Ammon's horn (tissue), 1 donor: ENCODE measurements at regions not wholly inside any gene's neighbourhood (a gene's known extent, or its start where the extent isn't known, plus 50 kb on each side); places are given as distances from the start of the nearest gene placed in this dataset.
"Not testable (repeated sequence)": the region's sequence is repeated elsewhere in the genome, so short reads cannot be mapped to it uniquely, and the experiment has no call there.

ENCODE experiments used
- DNase-seq: peaks from one replicate; pipeline ENCODE4 v3.0.0-alpha.2; 2016; ENCODE audit warnings: low spot score

- not testable (repeated sequence) for DNase-seq
These were observed 137.7 kb downstream of the CRLF3 start for GRCh38 chr17:30686538-30687479.

- not testable (repeated sequence) for DNase-seq
These were observed 142.2 kb downstream of the CRLF3 start for GRCh38 chr17:30682280-30682679.

DNA sequence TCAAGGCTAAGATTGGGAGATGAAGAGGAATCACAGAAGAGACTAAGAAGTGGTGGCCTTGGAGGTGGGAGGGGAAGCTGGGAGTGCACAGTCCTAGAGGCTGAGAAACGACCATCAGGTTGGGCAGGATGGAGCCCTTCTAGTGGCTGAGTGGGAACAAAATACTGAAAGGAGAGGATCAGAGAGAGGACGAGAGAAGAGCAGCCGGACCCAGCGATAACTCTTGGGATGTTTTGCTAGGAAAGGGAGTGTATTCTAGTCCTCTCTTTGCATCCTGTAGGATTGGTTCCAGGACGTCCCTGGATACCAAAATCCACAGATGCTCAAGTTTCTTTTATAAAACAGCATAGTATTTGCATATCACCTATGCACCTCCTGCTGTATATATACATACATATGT is 143.8 kb downstream of the CRLF3 start:
- DNase-seq = not testable (repeated sequence)

DNA sequence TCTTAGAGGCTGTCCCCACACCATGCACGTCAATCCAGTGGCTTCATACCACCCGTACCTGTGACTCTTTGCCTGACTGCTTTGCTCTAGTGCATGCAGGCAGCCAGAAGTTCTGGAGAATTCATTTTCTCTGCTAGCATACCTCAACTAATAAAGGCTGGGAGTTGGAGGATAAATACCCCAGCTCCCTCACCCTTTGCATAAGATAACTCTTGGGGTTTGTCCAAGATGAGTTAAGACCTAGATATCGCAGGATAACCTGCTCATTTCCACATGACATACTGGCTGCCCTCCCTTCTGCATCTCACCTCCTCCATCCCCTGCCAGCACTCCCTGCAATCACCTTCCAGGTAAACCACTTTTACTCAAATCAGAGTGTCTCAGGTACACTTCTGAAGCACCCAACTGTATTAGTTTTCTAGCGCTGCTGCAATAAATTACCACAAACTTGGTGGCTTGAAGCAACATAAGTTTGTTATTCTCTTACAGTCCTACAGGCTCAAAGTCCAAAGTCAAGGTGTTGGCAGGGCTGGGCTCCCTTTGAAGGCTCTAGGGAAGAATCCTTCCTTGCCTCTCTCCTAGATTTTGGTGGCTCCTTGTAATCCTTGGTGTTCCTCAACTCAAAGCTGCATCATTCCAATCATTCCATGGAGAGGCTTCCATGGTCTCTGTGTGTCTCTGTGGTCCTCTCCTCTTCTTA is 146.8 kb downstream of the CRLF3 start:
- DNase-seq = no peak

- not testable (repeated sequence) for DNase-seq
These were observed 148.6 kb downstream of the CRLF3 start for GRCh38 chr17:30675777-30676492.

- DNase-seq = not testable (repeated sequence)
These were observed 155.3 kb downstream of the CRLF3 start for GRCh38 chr17:30669217-30669649.

GRCh38 chr17:30668360-30669181 is 155.9 kb downstream of the CRLF3 start:
- not testable (repeated sequence) for DNase-seq

GRCh38 chr17:30667657-30668359 is 156.7 kb downstream of the CRLF3 start:
- DNase-seq = peak; percentile 23

DNA sequence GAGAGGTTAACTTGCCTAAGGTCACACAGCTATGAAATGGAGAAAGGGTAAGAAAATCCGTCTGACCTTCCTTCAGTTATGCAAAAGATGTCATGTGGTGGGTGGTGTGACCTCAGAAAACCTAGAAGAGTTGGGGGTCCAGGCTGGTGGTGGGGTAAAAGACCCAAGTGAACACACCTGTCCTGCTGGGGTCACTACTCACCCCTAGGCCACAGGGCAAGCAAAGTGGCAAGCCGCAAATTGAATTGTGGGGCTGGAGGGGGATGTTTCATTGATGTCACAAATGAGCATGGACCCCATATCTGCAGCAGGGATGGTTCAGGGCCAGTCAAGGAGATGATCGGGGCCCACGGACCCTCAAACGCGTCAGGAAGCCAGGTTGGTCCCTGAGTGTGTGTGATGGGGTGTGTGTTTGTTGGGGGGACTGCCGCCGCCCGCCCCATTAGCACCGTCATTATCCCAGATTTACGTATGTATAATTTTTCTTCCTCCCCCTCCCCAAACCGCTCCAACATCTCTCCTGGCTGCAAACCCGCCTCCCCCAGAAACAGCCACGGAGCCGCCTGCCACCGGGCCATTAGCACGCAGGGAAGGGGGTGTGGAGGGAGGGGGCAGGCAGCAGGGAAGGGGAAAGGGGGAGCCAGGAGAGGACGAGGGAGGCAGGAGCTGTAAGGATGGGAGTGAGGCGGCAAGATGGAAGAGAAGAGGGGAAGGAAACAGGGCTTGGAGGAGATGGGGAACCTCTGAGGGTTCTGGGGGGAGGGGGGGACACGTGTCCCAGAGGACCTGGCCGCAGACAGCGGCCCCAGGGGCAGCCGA is 157.4 kb downstream of the CRLF3 start:
- not testable (repeated sequence) for DNase-seq

- peak; percentile 23 for DNase-seq
These were observed 160.6 kb downstream of the CRLF3 start for GRCh38 chr17:30663727-30664455.

DNA sequence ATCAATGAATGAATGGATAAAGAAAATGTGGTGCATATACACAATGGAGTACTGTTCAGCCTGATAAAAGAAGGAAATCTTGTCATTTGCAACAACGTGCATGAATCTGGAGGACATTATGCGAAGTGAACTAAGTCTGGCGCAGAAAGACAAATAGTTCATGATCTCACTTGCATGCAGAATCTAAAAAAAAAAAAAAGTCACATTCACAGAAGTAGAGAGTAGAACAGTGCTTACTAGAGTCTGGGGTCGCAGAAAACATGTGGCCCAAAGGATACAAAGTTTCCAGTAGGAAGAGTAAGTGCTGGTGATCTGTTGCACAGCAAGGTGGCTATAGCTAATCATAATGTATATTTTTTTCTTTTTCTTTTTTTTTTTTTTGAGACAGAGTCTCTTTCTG is 167.3 kb downstream of the CRLF3 start:
- not testable (repeated sequence) for DNase-seq

GRCh38 chr17:30653038-30653437 is 171.5 kb downstream of the CRLF3 start:
- not testable (repeated sequence) for DNase-seq

- not testable (repeated sequence) for DNase-seq
These were observed 172.9 kb downstream of the GOSR1 start for GRCh38 chr17:30650149-30650548.

GRCh38 chr17:30648015-30648620 is 170.9 kb downstream of the GOSR1 start:
- DNase-seq = not testable (repeated sequence)

GRCh38 chr17:30645875-30646274 is 168.7 kb downstream of the GOSR1 start:
- DNase-seq = not testable (repeated sequence)

DNA sequence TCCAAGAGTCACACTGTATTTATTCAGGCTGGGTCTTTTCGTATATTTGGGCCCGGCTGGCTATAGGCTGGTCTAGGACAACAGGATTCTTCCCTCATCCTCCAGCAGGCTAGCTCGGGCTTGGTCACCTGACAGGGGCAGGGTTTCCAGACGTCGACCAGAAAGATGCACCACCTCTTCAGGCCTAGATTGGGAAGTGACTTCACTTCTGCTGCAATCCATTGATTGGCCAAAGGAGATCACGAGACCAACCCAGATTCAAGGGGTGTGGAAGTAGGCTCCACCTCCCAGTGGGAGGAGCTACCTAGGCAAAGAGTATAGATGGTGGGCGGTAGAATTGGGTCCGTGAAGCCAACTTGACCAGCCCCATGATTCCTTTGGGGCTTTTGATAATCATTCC is 167.5 kb downstream of the GOSR1 start:
- DNase-seq = not testable (repeated sequence)

DNA sequence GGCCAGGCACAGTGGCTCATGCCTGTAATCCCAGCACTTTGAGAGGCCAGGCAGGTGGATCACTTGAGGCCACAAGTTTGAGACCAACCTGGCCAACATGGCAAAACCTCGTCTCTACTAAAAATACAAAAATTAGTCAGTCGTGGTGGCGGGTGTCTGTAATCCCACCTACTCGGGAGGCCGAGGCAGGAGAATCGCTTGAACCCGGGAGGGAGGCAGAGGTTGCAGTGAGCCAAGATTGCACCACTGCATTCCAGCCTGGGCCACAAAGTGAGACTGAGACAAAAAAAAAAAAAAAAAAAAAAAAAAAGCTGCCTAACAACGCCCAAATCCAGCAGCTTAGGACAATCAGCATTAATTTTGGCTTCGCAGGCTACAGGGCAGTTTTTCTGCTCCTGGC is 167.1 kb downstream of the GOSR1 start:
- not testable (repeated sequence) for DNase-seq

GRCh38 chr17:30641428-30641827 is 164.2 kb downstream of the GOSR1 start:
- DNase-seq = not testable (repeated sequence)

GRCh38 chr17:30639391-30639790 is 162.2 kb downstream of the GOSR1 start:
- DNase-seq = not testable (repeated sequence)
